Gastrocnemius medialis (tissue), 4 donors: ENCODE measurements at regions not wholly inside any gene's neighbourhood (a gene's known extent, or its start where the extent isn't known, plus 50 kb on each side); places are given as distances from the start of the nearest gene placed in this dataset.
"Not testable (repeated sequence)": the region's sequence is repeated elsewhere in the genome, so short reads cannot be mapped to it uniquely, and the experiment has no call there.

ENCODE experiments used
- ATAC-seq, 2 donors: fragments of 150-250 bp; one replicate each; pipeline ENCODE4 v1.9.1; 2016
- DNase-seq, 2 donors: peaks; one replicate each; pipeline ENCODE4 v3.0.0-alpha.2; 2019
- H3K27ac ChIP-seq, 4 donors: fragments of 200-600 bp; sonication (generic); 1 replicate in 1 of 4; 2 replicates in 3 of 4; pipeline ENCODE4 v1.5.1; 2016 to 2018; ENCODE audit warnings: mild to moderate bottlenecking in 2 of 4, moderate library complexity in 1 of 4
- H3K27me3 ChIP-seq, 3 donors: fragments of 200-600 bp; sonication (generic) in 2 of 3; 1 replicate in 1 of 3; 2 replicates in 2 of 3; pipeline versions ENCODE4 v1.5.1 to v1.6.0; 2016 to 2019; ENCODE audit warnings: mild to moderate bottlenecking in 1 of 3, moderate library complexity in 1 of 3
- H3K36me3 ChIP-seq, 2 donors: fragments of 200-600 bp; sonication (generic) in 1 of 2; one replicate each; pipeline ENCODE4 v1.5.1; 2017 to 2018
- H3K4me1 ChIP-seq, 2 donors: fragments of 200-600 bp; sonication (generic) in 1 of 2; one replicate each; pipeline ENCODE4 v1.5.1; 2016 to 2017; ENCODE audit warnings: mild to moderate bottlenecking in 2 of 2
- H3K4me3 ChIP-seq, 4 donors: fragments of 200-600 bp; sonication (generic) in 3 of 4; 1 replicate in 1 of 4; 2 replicates in 3 of 4; pipeline ENCODE4 v1.5.1; 2016 to 2019; ENCODE audit warnings: mild to moderate bottlenecking in 2 of 4
- H3K9me3 ChIP-seq, 3 donors: fragments of 200-600 bp; sonication (generic) in 2 of 3; 1 replicate in 1 of 3; 2 replicates in 2 of 3; pipeline ENCODE4 v1.5.1; 2016 to 2019
- CTCF ChIP-seq, 5 experiments: fragments of 450-650 bp in 3 of 5; fragments of 200-600 bp in 2 of 5; sonication (generic) in 2 of 5; IDR thresholded peaks in 4 of 5; conservative IDR thresholded peaks in 1 of 5; 1 replicate in 4 of 5; 2 replicates in 1 of 5; pipeline ENCODE4 v1.5.1; 2016 to 2019; ENCODE audit warnings: antibody characterized with exemption in 5 of 5, mild to moderate bottlenecking in 3 of 5, moderate library complexity in 3 of 5
- POLR2A ChIP-seq, 2 donors: fragments of 450-650 bp; IDR thresholded peaks; one replicate each; pipeline ENCODE4 v1.6.1; 2017; ENCODE audit warnings: antibody characterized with exemption in 2 of 2, mild to moderate bottlenecking in 2 of 2, moderate library complexity in 2 of 2
- in situ Hi-C, 4 donors: fragments of 200-750 bp; cut with MboI; loops; one replicate each; pipeline versions ENCODE4 v1.15.0 to v1.8.0; 2017; ENCODE audit warnings: low sequenced_read_pairs in 4 of 4
- intact Hi-C: fragments of 100-400 bp; cut with DNase I; formaldehyde crosslinking; loops from one replicate; pipeline ENCODE4 v1.15.1; 2023; ENCODE audit warnings: low total_unique reads

- TF ChIP-seq CTCF (IDR thresholded peaks at IDR 0.05 in 4 of 5, conservative IDR thresholded peaks at IDR 0.05 in 1 of 5) = no peak
- in situ Hi-C loops (no loop called here), intact Hi-C loops (no loop called here)
- Histone ChIP-seq H3K4me1 (no peaks in the 10 kb centered on the region), H3K9me3 (no peaks in the 10 kb centered on the region), H3K36me3 (no peaks in the 10 kb centered on the region), H3K27me3 (no peaks in the 10 kb centered on the region), H3K4me3 (no peak overlapping the region), H3K27ac (no peak overlapping the region)
- ATAC-seq (no peak), DNase-seq (no peak)
Measured at GRCh38 chrX:45479835-45480422, 279.3 kb upstream of the DIPK2B start.

DNA sequence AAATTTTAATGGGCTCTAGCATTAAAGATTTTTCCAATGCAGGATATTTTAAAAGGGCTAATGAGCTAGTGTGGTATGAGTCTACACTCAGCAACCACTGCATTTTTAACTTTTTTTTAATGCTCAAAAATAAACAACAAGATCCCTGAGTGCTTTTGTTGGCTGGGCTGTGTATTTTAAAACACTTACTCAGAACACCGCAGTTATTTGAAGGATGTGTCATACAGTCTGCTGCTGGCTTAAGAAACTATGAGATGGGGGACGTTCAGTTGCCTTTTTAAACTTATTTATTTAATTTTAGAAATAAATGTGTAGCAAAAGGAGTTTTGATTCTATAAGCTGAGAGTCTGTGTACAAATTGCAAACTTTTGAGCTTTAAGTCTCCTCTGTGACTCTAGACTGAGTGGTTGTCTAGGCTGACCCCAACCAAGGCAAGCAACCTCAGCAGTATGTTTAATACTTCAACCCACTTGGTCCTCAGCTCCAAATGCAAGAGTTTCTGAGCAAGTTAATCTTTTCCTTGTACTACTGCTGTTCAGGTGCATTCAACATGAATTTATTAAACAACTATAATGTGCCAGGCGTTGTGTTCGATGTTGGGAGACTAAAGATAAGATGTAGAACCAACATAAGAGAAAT lies 278.6 kb upstream of the DIPK2B start:
- no peak for DNase-seq
- Histone ChIP-seq H3K27me3 (no peaks in the 10 kb centered on the region), H3K9me3 (no peaks in the 10 kb centered on the region), H3K4me3 (no peak overlapping the region), H3K36me3 (no peaks in the 10 kb centered on the region), H3K27ac (no peak overlapping the region), H3K4me1 (no peaks in the 10 kb centered on the region)
- intact Hi-C loops = no loop called here
- no peak for ATAC-seq
- in situ Hi-C loops = no loop called here
- TF ChIP-seq POLR2A (IDR thresholded peaks at IDR 0.05) (no peak), CTCF (IDR thresholded peaks at IDR 0.05 in 4 of 5, conservative IDR thresholded peaks at IDR 0.05 in 1 of 5) (no peak)

- intact Hi-C loops (no loop called here), in situ Hi-C loops (no loop called here)
- Histone ChIP-seq H3K4me1 (no peaks in the 10 kb centered on the region), H3K27me3 (no peaks in the 10 kb centered on the region), H3K9me3 (no peaks in the 10 kb centered on the region), H3K27ac (no peak overlapping the region), H3K36me3 (no peaks in the 10 kb centered on the region), H3K4me3 (no peak overlapping the region)
- no peak for TF ChIP-seq POLR2A (IDR thresholded peaks at IDR 0.05)
- no peak for TF ChIP-seq CTCF (IDR thresholded peaks at IDR 0.05 in 4 of 5, conservative IDR thresholded peaks at IDR 0.05 in 1 of 5)
- no peak for ATAC-seq
- DNase-seq = no peak
Measured at GRCh38 chrX:45472968-45473367, 272.3 kb upstream of the DIPK2B start.

- H3K36me3 ChIP-seq, H3K4me3 ChIP-seq, H3K27ac ChIP-seq, H3K27me3 ChIP-seq, ATAC-seq, in situ Hi-C loops, H3K4me1 ChIP-seq, DNase-seq, intact Hi-C loops, H3K9me3 ChIP-seq: not testable (repeated sequence)
Measured at GRCh38 chrX:45467537-45467936, 266.9 kb upstream of the DIPK2B start.

DNA sequence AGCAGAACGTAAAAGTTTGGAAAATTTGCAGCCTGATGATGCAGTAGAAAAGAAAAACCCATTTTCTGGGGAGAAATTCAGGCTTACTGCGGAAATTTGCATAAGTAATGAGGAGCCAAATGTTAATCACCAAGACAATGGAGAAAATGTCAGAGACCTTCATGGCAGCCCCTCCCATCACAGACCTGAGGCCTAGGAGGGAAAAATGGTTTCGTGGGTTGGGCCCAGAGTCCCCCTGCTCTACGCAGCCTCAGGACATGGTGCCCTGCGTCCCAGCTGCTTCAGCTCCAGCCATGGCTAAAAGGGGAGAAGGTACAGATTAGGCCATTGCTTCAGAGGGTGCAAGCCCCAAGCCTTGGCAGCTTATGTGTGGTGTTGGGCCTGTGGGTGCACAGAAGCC lies 255.1 kb upstream of the DIPK2B start:
- DNase-seq, H3K4me3 ChIP-seq, intact Hi-C loops, H3K27ac ChIP-seq, H3K9me3 ChIP-seq, H3K27me3 ChIP-seq, in situ Hi-C loops, H3K4me1 ChIP-seq, ATAC-seq, H3K36me3 ChIP-seq: not testable (repeated sequence)

GRCh38 chrX:45454290-45454689 lies 253.6 kb upstream of the DIPK2B start:
- Histone ChIP-seq H3K4me3 (no peak overlapping the region), H3K4me1 (no peaks in the 10 kb centered on the region), H3K27ac (no peak overlapping the region), H3K9me3 (no peaks in the 10 kb centered on the region), H3K36me3 (no peaks in the 10 kb centered on the region), H3K27me3 (no peaks in the 10 kb centered on the region)
- in situ Hi-C loops = no loop called here
- ATAC-seq (no peak), DNase-seq (no peak)
- TF ChIP-seq CTCF (IDR thresholded peaks at IDR 0.05 in 4 of 5, conservative IDR thresholded peaks at IDR 0.05 in 1 of 5) = no peak
- no peak for TF ChIP-seq POLR2A (IDR thresholded peaks at IDR 0.05)
- intact Hi-C loops = no loop called here
